Thymus (tissue), 11 donors: ENCODE measurements at regions not wholly inside any gene's neighbourhood (a gene's known extent, or its start where the extent isn't known, plus 50 kb on each side); places are given as distances from the start of the nearest gene placed in this dataset.

Experiments
- DNase-seq, 9 donors: peaks; one replicate each; pipeline ENCODE4 v3.0.0-alpha.2; 2013; ENCODE audit warnings: low spot score in 9 of 9, low read depth in 6 of 9, missing footprints in 1 of 9
- H3K27ac ChIP-seq, 2 donors: one replicate each; pipeline ENCODE4 v1.5.1; 2013; ENCODE audit warnings: control low read depth in 1 of 2, low read depth in 1 of 2, low read length in 1 of 2, mild to moderate bottlenecking in 1 of 2, moderate library complexity in 1 of 2
- H3K27me3 ChIP-seq, 2 donors: one replicate each; pipeline ENCODE4 v1.5.1; 2013; ENCODE audit warnings: low read length in 1 of 2; ENCODE audit not compliant: control insufficient read depth in 2 of 2, insufficient read depth in 1 of 2
- H3K36me3 ChIP-seq, 2 donors: one replicate each; pipeline ENCODE4 v1.5.1; 2013; ENCODE audit warnings: low read length in 1 of 2, mild to moderate bottlenecking in 1 of 2, moderate library complexity in 1 of 2; ENCODE audit not compliant: control insufficient read depth in 2 of 2, insufficient read depth in 2 of 2
- H3K4me1 ChIP-seq, 2 donors: one replicate each; pipeline ENCODE4 v1.5.1; 2013; ENCODE audit warnings: low read length in 2 of 2; ENCODE audit not compliant: control insufficient read depth in 2 of 2, insufficient read depth in 2 of 2
- H3K4me3 ChIP-seq, 2 donors: one replicate each; pipeline ENCODE4 v1.5.1; 2013; ENCODE audit warnings: low read length in 2 of 2, control low read depth in 1 of 2, mild to moderate bottlenecking in 1 of 2
- H3K9me3 ChIP-seq, 2 donors: one replicate each; pipeline ENCODE4 v1.5.1; 2013; ENCODE audit warnings: low read length in 1 of 2, mild to moderate bottlenecking in 1 of 2; ENCODE audit not compliant: control insufficient read depth in 2 of 2, insufficient read depth in 1 of 2
- WGBS: extraction: QIAGEN DNeasy Blood & Tissue Kit; methylation state at CpG from one replicate; pipeline ENCODE4 v1.1.7; 2013; 5-methylcytosine and 5-hydroxymethylcytosine counted together
- donor health status: healthy.

GRCh38 chrX:150293311-150294013 is 69.7 kb upstream of the MAMLD1 start:
- Histone ChIP-seq H3K36me3 (no peaks in the 10 kb centered on the region), H3K4me1 (no peaks in the 10 kb centered on the region), H3K9me3 (no peaks in the 10 kb centered on the region), H3K27me3 (no peaks in the 10 kb centered on the region), H3K4me3 (no peak overlapping the region), H3K27ac (no peak overlapping the region)
- WGBS = 94% methylated on average over 5 of the region's 5 CpGs
- no peak for DNase-seq

- WGBS = 79% methylated on average over 4 of the region's 4 CpGs
- DNase-seq = no peak
- Histone ChIP-seq H3K27me3 (no peaks in the 10 kb centered on the region), H3K27ac (no peak overlapping the region), H3K9me3 (no peaks in the 10 kb centered on the region), H3K4me1 (no peaks in the 10 kb centered on the region), H3K4me3 (no peak overlapping the region), H3K36me3 (no peaks in the 10 kb centered on the region)
Observed at GRCh38 chrX:150298841-150299551, 64.1 kb upstream of the MAMLD1 start.

- Histone ChIP-seq H3K27ac (no peak overlapping the region), H3K9me3 (no peaks in the 10 kb centered on the region), H3K36me3 (no peaks in the 10 kb centered on the region), H3K4me3 (no peak overlapping the region), H3K27me3 (no peaks in the 10 kb centered on the region), H3K4me1 (no peaks in the 10 kb centered on the region)
- DNase-seq = no peak
Observed at GRCh38 chrX:150299579-150299978, 63.5 kb upstream of the MAMLD1 start.

- Histone ChIP-seq H3K4me1 (no peaks in the 10 kb centered on the region), H3K27me3 (no peaks in the 10 kb centered on the region), H3K27ac (no peak overlapping the region), H3K36me3 (no peaks in the 10 kb centered on the region), H3K4me3 (no peak overlapping the region), H3K9me3 (no peaks in the 10 kb centered on the region)
- 94% methylated on average over 4 of the region's 4 CpGs for WGBS
- no peak for DNase-seq
Observed at GRCh38 chrX:150303386-150304097, 59.6 kb upstream of the MAMLD1 start.

GRCh38 chrX:150306002-150306401 is 57.1 kb upstream of the MAMLD1 start:
- no peaks in the 10 kb centered on the region for H3K27me3 ChIP-seq
- no peaks in the 10 kb centered on the region for H3K9me3 ChIP-seq
- H3K4me3 ChIP-seq = no peak overlapping the region
- no peaks in the 10 kb centered on the region for H3K36me3 ChIP-seq
- H3K4me1 ChIP-seq = no peaks in the 10 kb centered on the region
- WGBS = 97% methylated on average over 6 of the region's 6 CpGs
- H3K27ac ChIP-seq = no peak overlapping the region
- no peak for DNase-seq

- H3K9me3 ChIP-seq = no peaks in the 10 kb centered on the region
- no peak overlapping the region for H3K4me3 ChIP-seq
- no peaks in the 10 kb centered on the region for H3K4me1 ChIP-seq
- H3K27ac ChIP-seq = no peak overlapping the region
- H3K36me3 ChIP-seq = no peaks in the 10 kb centered on the region
- 82% methylated on average over 4 of the region's 4 CpGs for WGBS
- no peaks in the 10 kb centered on the region for H3K27me3 ChIP-seq
- DNase-seq = no peak
Observed at GRCh38 chrX:150308041-150308440, 55.1 kb upstream of the MAMLD1 start.

GRCh38 chrX:150308532-150309157 is 54.5 kb upstream of the MAMLD1 start:
- Histone ChIP-seq H3K9me3 (no peaks in the 10 kb centered on the region), H3K4me1 (no peaks in the 10 kb centered on the region), H3K27me3 (no peaks in the 10 kb centered on the region), H3K36me3 (no peaks in the 10 kb centered on the region), H3K4me3 (no peak overlapping the region), H3K27ac (no peak overlapping the region)
- WGBS = 76% methylated on average over 9 of the region's 9 CpGs
- DNase-seq = no peak

GRCh38 chrX:150310417-150310816 is 52.7 kb upstream of the MAMLD1 start:
- Histone ChIP-seq H3K4me1 (no peaks in the 10 kb centered on the region), H3K27me3 (no peaks in the 10 kb centered on the region), H3K9me3 (no peaks in the 10 kb centered on the region), H3K4me3 (no peak overlapping the region), H3K27ac (no peak overlapping the region), H3K36me3 (no peaks in the 10 kb centered on the region)
- no peak for DNase-seq
- WGBS = 99% methylated on average over 4 of the region's 4 CpGs

- H3K27ac ChIP-seq = no peak overlapping the region
- no peak for DNase-seq
- no peak overlapping the region for H3K4me3 ChIP-seq
- H3K36me3 ChIP-seq = no peaks in the 10 kb centered on the region
- no peaks in the 10 kb centered on the region for H3K4me1 ChIP-seq
- 97% methylated on average over 1 of the region's 1 CpG for WGBS
- H3K27me3 ChIP-seq = no peaks in the 10 kb centered on the region
- H3K9me3 ChIP-seq = no peaks in the 10 kb centered on the region
Observed at GRCh38 chrX:150310881-150311280, 52.2 kb upstream of the MAMLD1 start.
